H1 (cell line): ENCODE measurements at regions not wholly inside any gene's neighbourhood (a gene's known extent, or its start where the extent isn't known, plus 50 kb on each side); places are given as distances from the start of the nearest gene placed in this dataset.

Experiments used
- CEBPB ChIP-seq: IDR thresholded peaks from 2 replicates; pipeline ENCODE4 v1.6.1; 2012; ENCODE audit warnings: low read depth, low read length
- CTCF ChIP-seq, 3 experiments: IDR thresholded peaks; 1 replicate in 2 of 3; 2 replicates in 1 of 3; pipeline versions ENCODE4 v1.5.1 to v1.6.1; 2011; ENCODE audit warnings: low read length in 3 of 3, mild to moderate bottlenecking in 3 of 3, inconsistent platforms in 2 of 3, low read depth in 1 of 3, moderate library complexity in 1 of 3; ENCODE audit not compliant: insufficient read depth in 1 of 3; ENCODE audit errors: control extremely low read depth in 1 of 3
- EZH2 ChIP-seq: fragments of 200-600 bp; sonication (generic); IDR thresholded peaks from 2 replicates; pipeline ENCODE4 v1.7.1; 2012; ENCODE audit warnings: low read depth, mild to moderate bottlenecking, moderate library complexity, low read length, inconsistent platforms; ENCODE audit not compliant: severe bottlenecking
- GTF2F1 ChIP-seq: IDR thresholded peaks from 2 replicates; pipeline ENCODE4 v1.6.1; 2012; ENCODE audit warnings: low read depth, low read length, improper control_type of control experiment, borderline replicate concordance
- MAFK ChIP-seq: IDR thresholded peaks from 2 replicates; pipeline ENCODE4 v1.6.1; 2012; ENCODE audit warnings: low read depth, mild to moderate bottlenecking, improper control_type of control experiment, low read length
- TAF1 ChIP-seq: IDR thresholded peaks from 2 replicates; pipeline ENCODE4 v1.6.1; 2011; ENCODE audit warnings: mild to moderate bottlenecking, low read depth, low read length
- TAF7 ChIP-seq: optimal IDR thresholded peaks from 2 replicates; pipeline ENCODE3; 2011; ENCODE audit warnings: low read depth, mild to moderate bottlenecking, inconsistent platforms, low read length, moderate library complexity, borderline replicate concordance
- TF ChIP-seq, protein P1 (sequence below): fragments of 300-600 bp; sonication (generic); IDR thresholded peaks from 2 replicates; pipeline ENCODE4 v1.7.1; 2012; ENCODE audit warnings: low read length, moderate library complexity, mild to moderate bottlenecking, inconsistent platforms; ENCODE audit not compliant: insufficient replicate concordance

DNA sequence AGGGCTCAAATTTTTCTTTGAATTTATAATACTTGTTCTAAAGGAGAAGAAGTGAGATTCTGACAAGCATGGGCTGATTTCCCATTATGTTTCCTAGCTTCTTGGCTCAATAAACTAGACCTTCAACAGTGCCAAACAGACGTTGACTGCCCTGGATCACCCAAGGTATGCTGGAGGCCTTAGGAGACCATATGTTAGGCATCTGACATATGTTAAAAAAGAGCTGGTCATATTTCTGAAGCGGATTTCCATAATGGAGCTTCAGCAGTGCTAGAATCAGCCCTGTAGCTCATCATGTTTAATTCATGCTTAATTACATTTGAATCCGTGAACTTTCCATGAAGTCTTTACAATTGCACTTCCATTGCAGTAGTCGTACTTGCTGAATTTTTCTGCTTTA is 653.3 kb downstream of the DIAPH3 start (continued):
- TF ChIP-seq, protein P1, sequence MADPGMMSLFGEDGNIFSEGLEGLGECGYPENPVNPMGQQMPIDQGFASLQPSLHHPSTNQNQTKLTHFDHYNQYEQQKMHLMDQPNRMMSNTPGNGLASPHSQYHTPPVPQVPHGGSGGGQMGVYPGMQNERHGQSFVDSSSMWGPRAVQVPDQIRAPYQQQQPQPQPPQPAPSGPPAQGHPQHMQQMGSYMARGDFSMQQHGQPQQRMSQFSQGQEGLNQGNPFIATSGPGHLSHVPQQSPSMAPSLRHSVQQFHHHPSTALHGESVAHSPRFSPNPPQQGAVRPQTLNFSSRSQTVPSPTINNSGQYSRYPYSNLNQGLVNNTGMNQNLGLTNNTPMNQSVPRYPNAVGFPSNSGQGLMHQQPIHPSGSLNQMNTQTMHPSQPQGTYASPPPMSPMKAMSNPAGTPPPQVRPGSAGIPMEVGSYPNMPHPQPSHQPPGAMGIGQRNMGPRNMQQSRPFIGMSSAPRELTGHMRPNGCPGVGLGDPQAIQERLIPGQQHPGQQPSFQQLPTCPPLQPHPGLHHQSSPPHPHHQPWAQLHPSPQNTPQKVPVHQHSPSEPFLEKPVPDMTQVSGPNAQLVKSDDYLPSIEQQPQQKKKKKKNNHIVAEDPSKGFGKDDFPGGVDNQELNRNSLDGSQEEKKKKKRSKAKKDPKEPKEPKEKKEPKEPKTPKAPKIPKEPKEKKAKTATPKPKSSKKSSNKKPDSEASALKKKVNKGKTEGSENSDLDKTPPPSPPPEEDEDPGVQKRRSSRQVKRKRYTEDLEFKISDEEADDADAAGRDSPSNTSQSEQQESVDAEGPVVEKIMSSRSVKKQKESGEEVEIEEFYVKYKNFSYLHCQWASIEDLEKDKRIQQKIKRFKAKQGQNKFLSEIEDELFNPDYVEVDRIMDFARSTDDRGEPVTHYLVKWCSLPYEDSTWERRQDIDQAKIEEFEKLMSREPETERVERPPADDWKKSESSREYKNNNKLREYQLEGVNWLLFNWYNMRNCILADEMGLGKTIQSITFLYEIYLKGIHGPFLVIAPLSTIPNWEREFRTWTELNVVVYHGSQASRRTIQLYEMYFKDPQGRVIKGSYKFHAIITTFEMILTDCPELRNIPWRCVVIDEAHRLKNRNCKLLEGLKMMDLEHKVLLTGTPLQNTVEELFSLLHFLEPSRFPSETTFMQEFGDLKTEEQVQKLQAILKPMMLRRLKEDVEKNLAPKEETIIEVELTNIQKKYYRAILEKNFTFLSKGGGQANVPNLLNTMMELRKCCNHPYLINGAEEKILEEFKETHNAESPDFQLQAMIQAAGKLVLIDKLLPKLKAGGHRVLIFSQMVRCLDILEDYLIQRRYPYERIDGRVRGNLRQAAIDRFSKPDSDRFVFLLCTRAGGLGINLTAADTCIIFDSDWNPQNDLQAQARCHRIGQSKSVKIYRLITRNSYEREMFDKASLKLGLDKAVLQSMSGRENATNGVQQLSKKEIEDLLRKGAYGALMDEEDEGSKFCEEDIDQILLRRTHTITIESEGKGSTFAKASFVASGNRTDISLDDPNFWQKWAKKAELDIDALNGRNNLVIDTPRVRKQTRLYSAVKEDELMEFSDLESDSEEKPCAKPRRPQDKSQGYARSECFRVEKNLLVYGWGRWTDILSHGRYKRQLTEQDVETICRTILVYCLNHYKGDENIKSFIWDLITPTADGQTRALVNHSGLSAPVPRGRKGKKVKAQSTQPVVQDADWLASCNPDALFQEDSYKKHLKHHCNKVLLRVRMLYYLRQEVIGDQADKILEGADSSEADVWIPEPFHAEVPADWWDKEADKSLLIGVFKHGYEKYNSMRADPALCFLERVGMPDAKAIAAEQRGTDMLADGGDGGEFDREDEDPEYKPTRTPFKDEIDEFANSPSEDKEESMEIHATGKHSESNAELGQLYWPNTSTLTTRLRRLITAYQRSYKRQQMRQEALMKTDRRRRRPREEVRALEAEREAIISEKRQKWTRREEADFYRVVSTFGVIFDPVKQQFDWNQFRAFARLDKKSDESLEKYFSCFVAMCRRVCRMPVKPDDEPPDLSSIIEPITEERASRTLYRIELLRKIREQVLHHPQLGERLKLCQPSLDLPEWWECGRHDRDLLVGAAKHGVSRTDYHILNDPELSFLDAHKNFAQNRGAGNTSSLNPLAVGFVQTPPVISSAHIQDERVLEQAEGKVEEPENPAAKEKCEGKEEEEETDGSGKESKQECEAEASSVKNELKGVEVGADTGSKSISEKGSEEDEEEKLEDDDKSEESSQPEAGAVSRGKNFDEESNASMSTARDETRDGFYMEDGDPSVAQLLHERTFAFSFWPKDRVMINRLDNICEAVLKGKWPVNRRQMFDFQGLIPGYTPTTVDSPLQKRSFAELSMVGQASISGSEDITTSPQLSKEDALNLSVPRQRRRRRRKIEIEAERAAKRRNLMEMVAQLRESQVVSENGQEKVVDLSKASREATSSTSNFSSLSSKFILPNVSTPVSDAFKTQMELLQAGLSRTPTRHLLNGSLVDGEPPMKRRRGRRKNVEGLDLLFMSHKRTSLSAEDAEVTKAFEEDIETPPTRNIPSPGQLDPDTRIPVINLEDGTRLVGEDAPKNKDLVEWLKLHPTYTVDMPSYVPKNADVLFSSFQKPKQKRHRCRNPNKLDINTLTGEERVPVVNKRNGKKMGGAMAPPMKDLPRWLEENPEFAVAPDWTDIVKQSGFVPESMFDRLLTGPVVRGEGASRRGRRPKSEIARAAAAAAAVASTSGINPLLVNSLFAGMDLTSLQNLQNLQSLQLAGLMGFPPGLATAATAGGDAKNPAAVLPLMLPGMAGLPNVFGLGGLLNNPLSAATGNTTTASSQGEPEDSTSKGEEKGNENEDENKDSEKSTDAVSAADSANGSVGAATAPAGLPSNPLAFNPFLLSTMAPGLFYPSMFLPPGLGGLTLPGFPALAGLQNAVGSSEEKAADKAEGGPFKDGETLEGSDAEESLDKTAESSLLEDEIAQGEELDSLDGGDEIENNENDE, result no peak
- TF ChIP-seq CTCF (IDR thresholded peaks at IDR 0.05; ENCODE audit: control extremely low read depth in 1 of 3, insufficient read depth in 1 of 3, low read depth in 1 of 3, low read length in 3 of 3) (no peak), TAF1 (no peak), CEBPB (no peak), MAFK (no peak), GTF2F1 (no peak), TAF7 (no peak), EZH2 (no peak)
